Heart left ventricle (tissue), 16 donors: ENCODE measurements at regions not wholly inside any gene's neighbourhood (a gene's known extent, or its start where the extent isn't known, plus 50 kb on each side); places are given as distances from the start of the nearest gene placed in this dataset.

Experiments used
- ATAC-seq, 4 donors: fragments of 200-7000 bp; cut with Tn5 transposase; one replicate each; pipeline ENCODE4 v1.9.1; 2020 to 2022; ENCODE audit warnings: moderate library complexity in 4 of 4, mild to moderate bottlenecking in 3 of 4, moderate number of reproducible peaks in 1 of 4
- DNase-seq, 5 donors: peaks; one replicate each; pipeline ENCODE4 v3.0.0-alpha.2; 2020
- H3K27ac ChIP-seq, 12 donors: fragments of 200-600 bp; sonication (generic) in 4 of 12; one replicate each; pipeline versions ENCODE4 v1.5.0 to v1.8.0; 2016 to 2022; ENCODE audit warnings: mild to moderate bottlenecking in 2 of 12
- H3K27me3 ChIP-seq, 9 donors: fragments of 200-600 bp; sonication (generic) in 2 of 9; one replicate each; pipeline versions ENCODE4 v1.5.1 to v1.8.0; 2016 to 2022; ENCODE audit warnings: mild to moderate bottlenecking in 3 of 9
- H3K36me3 ChIP-seq, 9 donors: fragments of 200-600 bp; sonication (generic) in 2 of 9; one replicate each; pipeline versions ENCODE4 v1.5.0 to v1.8.0; 2018 to 2022; ENCODE audit warnings: mild to moderate bottlenecking in 2 of 9
- H3K4me1 ChIP-seq, 12 donors: fragments of 200-600 bp; sonication (generic) in 4 of 12; one replicate each; pipeline versions ENCODE4 v1.5.0 to v1.8.0; 2016 to 2022; ENCODE audit warnings: mild to moderate bottlenecking in 3 of 12
- H3K4me3 ChIP-seq, 12 donors: fragments of 200-600 bp; sonication (generic) in 4 of 12; one replicate each; pipeline versions ENCODE4 v1.5.0 to v1.8.0; 2017 to 2022; ENCODE audit warnings: mild to moderate bottlenecking in 9 of 12, moderate library complexity in 4 of 12
- H3K9me3 ChIP-seq, 12 donors: fragments of 200-600 bp; sonication (generic) in 4 of 12; one replicate each; pipeline versions ENCODE4 v1.5.0 to v1.8.0; 2016 to 2022; ENCODE audit warnings: mild to moderate bottlenecking in 1 of 12
- POLR2A ChIP-seq, 2 donors: fragments of 450-650 bp; IDR thresholded peaks; one replicate each; pipeline ENCODE4 v1.6.1; 2017; ENCODE audit warnings: antibody characterized with exemption in 2 of 2, mild to moderate bottlenecking in 2 of 2, moderate library complexity in 2 of 2
- WGBS, 4 donors: extraction: QIAGEN DNeasy Blood & Tissue Kit in 2 of 4; methylation state at CpG; one replicate each; pipeline versions ENCODE4 v1.1.5 to v1.1.7; 2013 to 2018; 5-methylcytosine and 5-hydroxymethylcytosine counted together
- intact Hi-C, 10 donors: fragments of 100-400 bp; cut with DNase I; formaldehyde crosslinking; loops; one replicate each; pipeline versions ENCODE4 v1.11.1 to v1.14.2; 2022
- TF ChIP-seq, protein P1 (sequence below), 12 donors: fragments of 200-600 bp; sonication (generic) in 4 of 12; IDR thresholded peaks; one replicate each; pipeline versions ENCODE4 v1.5.0 to v1.8.0; 2018 to 2022; ENCODE audit warnings: antibody characterized with exemption in 12 of 12, mild to moderate bottlenecking in 5 of 12
- donor health status: ischemic (EF 13 %, LVEDD 7.1; RV severe dilation, severe dysfunction).
- donor health status: healthy with polysubstance abuse.
- donor health status: DM: no; HTN: yes; CAD: no.
- donor health status: DM: no; HTN: no; CAD: no.
- donor health status: ischemic (EF 25% LVEDD 6.9; RV normal size, moderate dysfunction).
- donor health status: ischemic (EF 25% LVEDD 5.7; RV mildly dilated, moderate dysfunction).
- donor health status: healthy.
- donor health status: DM: yes; HTN: yes; CAD: no.
- donor health status: ischemic (EF 35%, LVEDD 5.7; RV mildly dilated, moderate dysfunction).
- donor health status: nonischemic (EF 11% LVEDD 7.7; RV severe dilation, severe dysfunction).
- donor health status: DM: yes; HTN: yes; CAD: no.
- donor health status: PGD.
- donor health status: ischemic (EF 29% LVEDD 5.4; RV normal size, mild dysfunction).
- donor health status: nonischemic (EF 23%, LVEDD 6.1; RV moderate dilation, normal function).

DNA sequence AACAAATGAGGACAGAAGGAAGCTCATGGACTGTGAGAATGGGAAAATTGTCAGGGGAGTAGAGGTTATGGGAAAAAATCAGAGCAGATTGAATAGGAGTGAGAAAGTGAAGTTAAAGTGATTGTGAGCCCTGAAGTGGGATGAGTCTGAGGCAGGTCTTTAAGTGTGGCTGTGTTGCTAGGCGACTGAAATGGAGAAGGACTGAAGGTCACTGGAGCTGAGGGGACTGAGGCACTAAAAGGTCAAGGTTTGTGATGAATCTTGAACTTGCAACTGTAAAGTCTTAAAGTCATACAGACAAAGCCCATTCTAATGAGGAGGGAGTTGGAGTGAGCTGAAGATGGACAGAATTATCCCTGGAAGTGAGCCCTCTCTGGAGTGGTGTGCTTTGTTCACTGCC is 518.9 kb downstream of the TUSC7 start:
- Histone ChIP-seq H3K27me3 (peaks cover 0 to 4% (median 0%) of the 10 kb centered on the region in 9 donors), H3K9me3 (no peaks in the 10 kb centered on the region), H3K4me3 (no peak overlapping the region), H3K36me3 (no peaks in the 10 kb centered on the region), H3K4me1 (no peaks in the 10 kb centered on the region), H3K27ac (no peak overlapping the region)
- DNase-seq (no peak), ATAC-seq (no peak)
- WGBS, 4 donors, result 57 to 81% (median 69%) methylated on average over 1 of the region's 1 CpG
- no peak for TF ChIP-seq POLR2A (IDR thresholded peaks at IDR 0.05)
- TF ChIP-seq, protein P1, sequence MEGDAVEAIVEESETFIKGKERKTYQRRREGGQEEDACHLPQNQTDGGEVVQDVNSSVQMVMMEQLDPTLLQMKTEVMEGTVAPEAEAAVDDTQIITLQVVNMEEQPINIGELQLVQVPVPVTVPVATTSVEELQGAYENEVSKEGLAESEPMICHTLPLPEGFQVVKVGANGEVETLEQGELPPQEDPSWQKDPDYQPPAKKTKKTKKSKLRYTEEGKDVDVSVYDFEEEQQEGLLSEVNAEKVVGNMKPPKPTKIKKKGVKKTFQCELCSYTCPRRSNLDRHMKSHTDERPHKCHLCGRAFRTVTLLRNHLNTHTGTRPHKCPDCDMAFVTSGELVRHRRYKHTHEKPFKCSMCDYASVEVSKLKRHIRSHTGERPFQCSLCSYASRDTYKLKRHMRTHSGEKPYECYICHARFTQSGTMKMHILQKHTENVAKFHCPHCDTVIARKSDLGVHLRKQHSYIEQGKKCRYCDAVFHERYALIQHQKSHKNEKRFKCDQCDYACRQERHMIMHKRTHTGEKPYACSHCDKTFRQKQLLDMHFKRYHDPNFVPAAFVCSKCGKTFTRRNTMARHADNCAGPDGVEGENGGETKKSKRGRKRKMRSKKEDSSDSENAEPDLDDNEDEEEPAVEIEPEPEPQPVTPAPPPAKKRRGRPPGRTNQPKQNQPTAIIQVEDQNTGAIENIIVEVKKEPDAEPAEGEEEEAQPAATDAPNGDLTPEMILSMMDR (IDR thresholded peaks at IDR 0.05), result no peak
- intact Hi-C loops, result no loop called here

- peaks cover 0 to 4% (median 0%) of the 10 kb centered on the region in 9 donors for H3K27me3 ChIP-seq
- TF ChIP-seq, protein P1 (IDR thresholded peaks at IDR 0.05), result no peak
- TF ChIP-seq POLR2A (IDR thresholded peaks at IDR 0.05), result no peak
- ATAC-seq (no peak), DNase-seq (no peak)
- intact Hi-C loops, result no loop called here
- H3K4me1 ChIP-seq, result no peaks in the 10 kb centered on the region
- H3K9me3 ChIP-seq, result no peaks in the 10 kb centered on the region
- 85 to 93% (median 91%) methylated on average over 2 of the region's 2 CpGs for WGBS, 4 donors
- no peak overlapping the region for H3K27ac ChIP-seq
- no peak overlapping the region for H3K4me3 ChIP-seq
- H3K36me3 ChIP-seq, result no peaks in the 10 kb centered on the region
These were observed 521.3 kb downstream of the TUSC7 start for GRCh38 chr3:117230924-117231323.

- no peak for ATAC-seq
- intact Hi-C loops, result no loop called here
- WGBS, 4 donors, result 8 to 42% (median 23%) methylated on average over 1 of the region's 1 CpG
These were observed 524.8 kb downstream of the TUSC7 start for GRCh38 chr3:117234331-117234730.

DNA sequence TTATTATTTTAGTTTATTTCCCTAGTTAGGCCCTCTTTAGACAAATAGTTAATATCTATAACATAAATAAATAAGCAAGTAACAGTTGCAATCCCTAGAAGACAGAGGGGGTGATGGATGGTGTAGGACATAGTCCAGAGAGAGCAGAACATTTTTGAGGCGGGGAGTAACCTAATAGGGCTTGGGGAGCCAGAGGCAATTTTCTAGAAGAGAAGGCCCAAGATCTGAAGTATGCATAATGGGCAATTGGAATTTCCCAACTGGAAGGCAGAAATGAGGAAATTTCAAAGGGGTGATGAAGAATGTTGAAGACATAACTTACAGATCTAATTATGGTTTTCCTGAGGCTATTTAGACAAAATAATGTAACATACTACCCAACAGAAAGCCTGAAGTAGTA is 525.7 kb downstream of the TUSC7 start:
- Histone ChIP-seq H3K9me3 (no peaks in the 10 kb centered on the region), H3K27ac (no peak overlapping the region), H3K27me3 (peaks cover 0 to 4% (median 0%) of the 10 kb centered on the region in 9 donors), H3K4me1 (no peaks in the 10 kb centered on the region), H3K4me3 (no peak overlapping the region), H3K36me3 (no peaks in the 10 kb centered on the region)
- intact Hi-C loops, result no loop called here
- WGBS, 4 donors, result 78 to 90% (median 85%) methylated on average over 1 of the region's 1 CpG
- ATAC-seq (no peak), DNase-seq (no peak)
- no peak for TF ChIP-seq POLR2A (IDR thresholded peaks at IDR 0.05)
- TF ChIP-seq, protein P1 (IDR thresholded peaks at IDR 0.05), result no peak

More at GRCh38 chr3:117234331-117234730, 524.8 kb downstream of the TUSC7 start:
- Histone ChIP-seq H3K36me3 (no peaks in the 10 kb centered on the region), H3K9me3 (no peaks in the 10 kb centered on the region), H3K27ac (no peak overlapping the region), H3K4me1 (no peaks in the 10 kb centered on the region), H3K4me3 (no peak overlapping the region), H3K27me3 (peaks cover 0 to 4% (median 0%) of the 10 kb centered on the region in 9 donors)
- TF ChIP-seq, protein P1 (IDR thresholded peaks at IDR 0.05), result no peak
- no peak for TF ChIP-seq POLR2A (IDR thresholded peaks at IDR 0.05)
- DNase-seq, result no peak
